Left lung (tissue), 4 donors: ENCODE measurements at regions not wholly inside any gene's neighbourhood (a gene's known extent, or its start where the extent isn't known, plus 50 kb on each side); places are given as distances from the start of the nearest gene placed in this dataset.

Experiments
- ATAC-seq: fragments of 200-7000 bp; cut with Tn5 transposase; one replicate; pipeline ENCODE4 v1.9.1; 2020; ENCODE audit warnings: moderate library complexity
- DNase-seq, 4 donors: peaks; one replicate each; pipeline ENCODE4 v3.0.0-alpha.2; 2013 to 2020
- H3K27ac ChIP-seq, 2 donors: fragments of 200-600 bp; sonication (generic) in 1 of 2; one replicate each; pipeline versions ENCODE4 v1.5.0 to v1.8.0; 2020 to 2021
- H3K27me3 ChIP-seq, 2 donors: fragments of 200-600 bp; sonication (generic) in 1 of 2; one replicate each; pipeline versions ENCODE4 v1.5.0 to v1.8.0; 2020 to 2021
- H3K36me3 ChIP-seq, 2 donors: fragments of 200-600 bp; sonication (generic) in 1 of 2; one replicate each; pipeline versions ENCODE4 v1.5.0 to v1.8.0; 2020 to 2021
- H3K4me1 ChIP-seq, 2 donors: fragments of 200-600 bp; one replicate each; pipeline ENCODE4 v1.8.0; 2021
- H3K4me3 ChIP-seq, 2 donors: fragments of 200-600 bp; sonication (generic) in 1 of 2; one replicate each; pipeline versions ENCODE4 v1.5.0 to v1.8.0; 2020 to 2021; ENCODE audit warnings: mild to moderate bottlenecking in 1 of 2
- H3K9me3 ChIP-seq, 2 donors: fragments of 200-600 bp; sonication (generic) in 1 of 2; one replicate each; pipeline versions ENCODE4 v1.5.0 to v1.8.0; 2020 to 2021
- intact Hi-C, 2 donors: fragments of 100-400 bp; cut with DNase I; formaldehyde crosslinking; loops; one replicate each; pipeline versions ENCODE4 v1.11.2 to v1.14.2; 2022
- TF ChIP-seq, protein P1 (sequence below), 2 donors: fragments of 200-600 bp; sonication (generic) in 1 of 2; IDR thresholded peaks; one replicate each; pipeline versions ENCODE4 v1.5.0 to v1.8.0; 2021; ENCODE audit warnings: antibody characterized with exemption in 2 of 2
- donor health status: DM: no; HTN: yes; CAD: no.
- donor health status: DM: no; HTN: no; CAD: no.

GRCh38 chr18:60893355-60894097, 439.7 kb upstream of the CDH20 start:
- TF ChIP-seq, protein P1, sequence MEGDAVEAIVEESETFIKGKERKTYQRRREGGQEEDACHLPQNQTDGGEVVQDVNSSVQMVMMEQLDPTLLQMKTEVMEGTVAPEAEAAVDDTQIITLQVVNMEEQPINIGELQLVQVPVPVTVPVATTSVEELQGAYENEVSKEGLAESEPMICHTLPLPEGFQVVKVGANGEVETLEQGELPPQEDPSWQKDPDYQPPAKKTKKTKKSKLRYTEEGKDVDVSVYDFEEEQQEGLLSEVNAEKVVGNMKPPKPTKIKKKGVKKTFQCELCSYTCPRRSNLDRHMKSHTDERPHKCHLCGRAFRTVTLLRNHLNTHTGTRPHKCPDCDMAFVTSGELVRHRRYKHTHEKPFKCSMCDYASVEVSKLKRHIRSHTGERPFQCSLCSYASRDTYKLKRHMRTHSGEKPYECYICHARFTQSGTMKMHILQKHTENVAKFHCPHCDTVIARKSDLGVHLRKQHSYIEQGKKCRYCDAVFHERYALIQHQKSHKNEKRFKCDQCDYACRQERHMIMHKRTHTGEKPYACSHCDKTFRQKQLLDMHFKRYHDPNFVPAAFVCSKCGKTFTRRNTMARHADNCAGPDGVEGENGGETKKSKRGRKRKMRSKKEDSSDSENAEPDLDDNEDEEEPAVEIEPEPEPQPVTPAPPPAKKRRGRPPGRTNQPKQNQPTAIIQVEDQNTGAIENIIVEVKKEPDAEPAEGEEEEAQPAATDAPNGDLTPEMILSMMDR (IDR thresholded peaks at IDR 0.05), result no peak
- peaks cover 0 to 11% of the 10 kb centered on the region in 2 donors for H3K9me3 ChIP-seq
- H3K4me3 ChIP-seq, result no peak overlapping the region
- DNase-seq, result no peak
- H3K4me1 ChIP-seq, result no peaks in the 10 kb centered on the region
- no peak overlapping the region for H3K27ac ChIP-seq
- intact Hi-C loops, result no loop called here
- ATAC-seq, result no peak
- no peaks in the 10 kb centered on the region for H3K36me3 ChIP-seq
- H3K27me3 ChIP-seq, result no peaks in the 10 kb centered on the region

DNA sequence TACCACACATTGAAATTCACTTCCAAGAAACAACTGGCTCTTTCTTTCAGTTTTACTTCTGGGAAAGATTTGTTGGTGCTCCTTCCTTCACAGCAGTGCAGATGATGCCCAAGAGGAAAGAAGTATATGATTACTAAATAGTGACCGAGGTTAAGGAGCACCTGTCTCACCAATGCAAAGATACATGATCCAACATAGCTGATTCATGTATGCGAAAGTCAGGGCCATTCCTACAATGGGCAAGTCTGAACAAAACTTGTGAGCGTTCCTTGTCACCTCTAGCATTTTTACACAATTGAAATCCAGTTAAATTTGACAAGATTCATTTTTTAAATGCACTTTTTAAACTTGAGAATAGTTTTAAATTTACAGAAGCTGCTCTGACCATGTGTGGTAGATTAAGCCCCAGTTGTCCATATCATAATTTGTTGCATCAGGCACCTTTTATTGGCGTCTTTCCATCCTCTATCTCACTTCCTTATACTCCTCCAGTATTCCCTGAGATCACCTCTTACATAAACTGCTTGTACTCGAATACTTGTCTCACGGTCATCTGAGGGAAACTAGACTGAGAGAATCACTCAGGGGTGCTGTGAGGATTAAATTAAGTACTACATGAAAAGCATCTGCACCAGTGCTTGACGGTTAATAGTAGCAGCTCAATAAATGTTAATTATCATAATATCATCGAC, 438.8 kb upstream of the CDH20 start:
- ATAC-seq, result no peak
- TF ChIP-seq, protein P1 (IDR thresholded peaks at IDR 0.05), result no peak
- H3K4me3 ChIP-seq, result no peak overlapping the region

DNA sequence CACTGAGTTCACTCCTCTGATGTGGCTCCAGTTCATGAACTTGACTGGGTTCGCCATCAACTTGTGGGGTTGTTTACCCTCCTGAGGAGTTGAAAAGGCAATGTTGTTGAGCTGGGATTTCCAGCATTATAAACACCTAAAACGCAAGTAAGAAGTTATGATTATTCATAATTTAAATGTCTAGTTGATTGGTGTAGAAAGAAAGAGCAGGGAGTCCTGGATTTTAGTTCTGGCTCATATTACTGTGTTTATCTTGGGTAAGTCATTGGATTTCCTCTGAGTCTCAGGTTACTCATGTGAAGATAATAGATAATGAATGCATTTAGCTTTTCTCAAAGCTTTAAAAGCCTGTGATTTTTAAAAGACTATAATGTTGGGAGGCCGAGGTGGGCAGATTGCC, 438.0 kb upstream of the CDH20 start:
- ATAC-seq (no peak), DNase-seq (no peak)

More for the DNA sequence above, 438.8 kb upstream of the CDH20 start:
- no peak for DNase-seq
- Histone ChIP-seq H3K27ac (no peak overlapping the region), H3K36me3 (no peaks in the 10 kb centered on the region), H3K27me3 (no peaks in the 10 kb centered on the region), H3K9me3 (peaks cover 0 to 11% of the 10 kb centered on the region in 2 donors), H3K4me1 (no peaks in the 10 kb centered on the region)
- intact Hi-C loops, result no loop called here

GRCh38 chr18:60898111-60898510, 435.1 kb upstream of the CDH20 start:
- Histone ChIP-seq H3K27ac (no peak overlapping the region), H3K4me3 (no peak overlapping the region), H3K36me3 (no peaks in the 10 kb centered on the region), H3K4me1 (no peaks in the 10 kb centered on the region), H3K9me3 (peaks cover 0 to 3% of the 10 kb centered on the region in 2 donors), H3K27me3 (no peaks in the 10 kb centered on the region)
- TF ChIP-seq, protein P1 (IDR thresholded peaks at IDR 0.05), result no peak
- intact Hi-C loops, result no loop called here
- ATAC-seq, result no peak
- DNase-seq, result no peak

More for the DNA sequence above, 438.0 kb upstream of the CDH20 start:
- no peak overlapping the region for H3K4me3 ChIP-seq
- intact Hi-C loops, result no loop called here
- no peaks in the 10 kb centered on the region for H3K4me1 ChIP-seq
- no peak overlapping the region for H3K27ac ChIP-seq
- TF ChIP-seq, protein P1 (IDR thresholded peaks at IDR 0.05), result no peak
- peaks cover 0 to 11% of the 10 kb centered on the region in 2 donors for H3K9me3 ChIP-seq
- H3K36me3 ChIP-seq, result no peaks in the 10 kb centered on the region
- no peaks in the 10 kb centered on the region for H3K27me3 ChIP-seq

GRCh38 chr18:60905699-60906098, 427.5 kb upstream of the CDH20 start:
- H3K4me3 ChIP-seq, result no peak overlapping the region
- intact Hi-C loops, result no loop called here

More at GRCh38 chr18:60905699-60906098, 427.5 kb upstream of the CDH20 start:
- no peaks in the 10 kb centered on the region for H3K4me1 ChIP-seq
- H3K27ac ChIP-seq, result no peak overlapping the region
- H3K36me3 ChIP-seq, result no peaks in the 10 kb centered on the region
- H3K27me3 ChIP-seq, result no peaks in the 10 kb centered on the region
- no peak for ATAC-seq
- DNase-seq, result peak in 1 of 4 donors; percentile 9
- TF ChIP-seq, protein P1 (IDR thresholded peaks at IDR 0.05), result no peak
- H3K9me3 ChIP-seq, result no peaks in the 10 kb centered on the region
